GM12878 (cell line): ENCODE measurements at regions not wholly inside any gene's neighbourhood (a gene's known extent, or its start where the extent isn't known, plus 50 kb on each side); places are given as distances from the start of the nearest gene placed in this dataset.

Source experiments
- ASH2L ChIP-seq: fragments of 300-600, 200-600 bp; sonication (generic); IDR thresholded peaks from 2 replicates; pipeline ENCODE4 v1.6.1; 2017; ENCODE audit warnings: low read depth, mild to moderate bottlenecking, borderline replicate concordance
- HDAC6 ChIP-seq: fragments of 200-600 bp; sonication (generic); IDR thresholded peaks from one replicate; pipeline ENCODE4 v1.8.0; 2017; ENCODE audit warnings: antibody characterized with exemption; ENCODE audit not compliant: unreplicated experiment
- NFIC ChIP-seq: IDR thresholded peaks from 2 replicates; pipeline ENCODE4 v1.6.1; 2012; ENCODE audit warnings: low read depth, mild to moderate bottlenecking, inconsistent platforms, low read length, moderate library complexity
- NFYB ChIP-seq: IDR thresholded peaks from 2 replicates; pipeline ENCODE4 v1.6.1; 2011; ENCODE audit warnings: low read depth, mild to moderate bottlenecking, low read length, improper control_type of control experiment, moderate library complexity; ENCODE audit not compliant: insufficient read depth
- POLR2A ChIP-seq: IDR thresholded peaks from 2 replicates; pipeline ENCODE4 v1.6.1; 2011; ENCODE audit warnings: low read depth, mild to moderate bottlenecking, low read length
- RCOR1 ChIP-seq: conservative IDR thresholded peaks from 2 replicates; pipeline ENCODE4 v1.6.1; 2012; ENCODE audit warnings: low read depth, low read length, improper control_type of control experiment
- SIX5 ChIP-seq: IDR thresholded peaks from 2 replicates; pipeline ENCODE4 v1.6.1; 2011; ENCODE audit warnings: mild to moderate bottlenecking, low read depth, low read length, moderate library complexity; ENCODE audit not compliant: severe bottlenecking
- TF ChIP-seq, protein P1 (sequence below), 3 experiments: IDR thresholded peaks in 2 of 3; conservative IDR thresholded peaks in 1 of 3; 2 replicates each; pipeline ENCODE4 v1.5.1; 2011; ENCODE audit warnings: low read depth in 3 of 3, low read length in 3 of 3, mild to moderate bottlenecking in 3 of 3, control low read depth in 2 of 3, moderate library complexity in 2 of 3, inconsistent platforms in 1 of 3, mixed read lengths in 1 of 3; ENCODE audit not compliant: control insufficient read depth in 2 of 3, insufficient read depth in 1 of 3; ENCODE audit errors: extremely low read depth in 1 of 3
- TF ChIP-seq, protein P2 (sequence below): fragments of 450-650 bp; IDR thresholded peaks from 2 replicates; pipeline ENCODE4 v1.6.1; 2016; ENCODE audit warnings: mild to moderate bottlenecking
- TF ChIP-seq, protein P3 (sequence below): IDR thresholded peaks from 2 replicates; pipeline ENCODE4 v1.6.1; 2011; ENCODE audit warnings: borderline replicate concordance, low read depth, mild to moderate bottlenecking, moderate library complexity, mixed read lengths, low read length; ENCODE audit not compliant: insufficient read depth; ENCODE audit errors: extremely low read length

- TF ChIP-seq ASH2L (no peak), RCOR1 (no peak), SIX5 (no peak), NFIC (no peak), NFYB (no peak), POLR2A (no peak), HDAC6 (no peak)
- TF ChIP-seq, protein P1, sequence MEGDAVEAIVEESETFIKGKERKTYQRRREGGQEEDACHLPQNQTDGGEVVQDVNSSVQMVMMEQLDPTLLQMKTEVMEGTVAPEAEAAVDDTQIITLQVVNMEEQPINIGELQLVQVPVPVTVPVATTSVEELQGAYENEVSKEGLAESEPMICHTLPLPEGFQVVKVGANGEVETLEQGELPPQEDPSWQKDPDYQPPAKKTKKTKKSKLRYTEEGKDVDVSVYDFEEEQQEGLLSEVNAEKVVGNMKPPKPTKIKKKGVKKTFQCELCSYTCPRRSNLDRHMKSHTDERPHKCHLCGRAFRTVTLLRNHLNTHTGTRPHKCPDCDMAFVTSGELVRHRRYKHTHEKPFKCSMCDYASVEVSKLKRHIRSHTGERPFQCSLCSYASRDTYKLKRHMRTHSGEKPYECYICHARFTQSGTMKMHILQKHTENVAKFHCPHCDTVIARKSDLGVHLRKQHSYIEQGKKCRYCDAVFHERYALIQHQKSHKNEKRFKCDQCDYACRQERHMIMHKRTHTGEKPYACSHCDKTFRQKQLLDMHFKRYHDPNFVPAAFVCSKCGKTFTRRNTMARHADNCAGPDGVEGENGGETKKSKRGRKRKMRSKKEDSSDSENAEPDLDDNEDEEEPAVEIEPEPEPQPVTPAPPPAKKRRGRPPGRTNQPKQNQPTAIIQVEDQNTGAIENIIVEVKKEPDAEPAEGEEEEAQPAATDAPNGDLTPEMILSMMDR (IDR thresholded peaks at IDR 0.05 in 2 of 3, conservative IDR thresholded peaks at IDR 0.05 in 1 of 3; ENCODE audit: control insufficient read depth in 2 of 3, extremely low read depth in 1 of 3, insufficient read depth in 1 of 3, low read depth in 3 of 3, low read length in 3 of 3), result no peak
- TF ChIP-seq, protein P2, sequence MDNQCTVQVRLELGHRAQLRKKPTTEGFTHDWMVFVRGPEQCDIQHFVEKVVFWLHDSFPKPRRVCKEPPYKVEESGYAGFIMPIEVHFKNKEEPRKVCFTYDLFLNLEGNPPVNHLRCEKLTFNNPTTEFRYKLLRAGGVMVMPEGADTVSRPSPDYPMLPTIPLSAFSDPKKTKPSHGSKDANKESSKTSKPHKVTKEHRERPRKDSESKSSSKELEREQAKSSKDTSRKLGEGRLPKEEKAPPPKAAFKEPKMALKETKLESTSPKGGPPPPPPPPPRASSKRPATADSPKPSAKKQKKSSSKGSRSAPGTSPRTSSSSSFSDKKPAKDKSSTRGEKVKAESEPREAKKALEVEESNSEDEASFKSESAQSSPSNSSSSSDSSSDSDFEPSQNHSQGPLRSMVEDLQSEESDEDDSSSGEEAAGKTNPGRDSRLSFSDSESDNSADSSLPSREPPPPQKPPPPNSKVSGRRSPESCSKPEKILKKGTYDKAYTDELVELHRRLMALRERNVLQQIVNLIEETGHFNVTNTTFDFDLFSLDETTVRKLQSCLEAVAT, result no peak
- TF ChIP-seq, protein P3, sequence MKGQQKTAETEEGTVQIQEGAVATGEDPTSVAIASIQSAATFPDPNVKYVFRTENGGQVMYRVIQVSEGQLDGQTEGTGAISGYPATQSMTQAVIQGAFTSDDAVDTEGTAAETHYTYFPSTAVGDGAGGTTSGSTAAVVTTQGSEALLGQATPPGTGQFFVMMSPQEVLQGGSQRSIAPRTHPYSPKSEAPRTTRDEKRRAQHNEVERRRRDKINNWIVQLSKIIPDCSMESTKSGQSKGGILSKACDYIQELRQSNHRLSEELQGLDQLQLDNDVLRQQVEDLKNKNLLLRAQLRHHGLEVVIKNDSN, result no peak
Measured at GRCh38 chr5:51679286-51679685, 296.0 kb downstream of the ISL1 start.
